ELR (cell line): ENCODE measurements at regions not wholly inside any gene's neighbourhood (a gene's known extent, or its start where the extent isn't known, plus 50 kb on each side); places are given as distances from the start of the nearest gene placed in this dataset.

Experiments used
- DNase-seq: peaks from one replicate; pipeline ENCODE4 v3.0.0-alpha.2; 2015; ENCODE audit warnings: low read depth

DNA sequence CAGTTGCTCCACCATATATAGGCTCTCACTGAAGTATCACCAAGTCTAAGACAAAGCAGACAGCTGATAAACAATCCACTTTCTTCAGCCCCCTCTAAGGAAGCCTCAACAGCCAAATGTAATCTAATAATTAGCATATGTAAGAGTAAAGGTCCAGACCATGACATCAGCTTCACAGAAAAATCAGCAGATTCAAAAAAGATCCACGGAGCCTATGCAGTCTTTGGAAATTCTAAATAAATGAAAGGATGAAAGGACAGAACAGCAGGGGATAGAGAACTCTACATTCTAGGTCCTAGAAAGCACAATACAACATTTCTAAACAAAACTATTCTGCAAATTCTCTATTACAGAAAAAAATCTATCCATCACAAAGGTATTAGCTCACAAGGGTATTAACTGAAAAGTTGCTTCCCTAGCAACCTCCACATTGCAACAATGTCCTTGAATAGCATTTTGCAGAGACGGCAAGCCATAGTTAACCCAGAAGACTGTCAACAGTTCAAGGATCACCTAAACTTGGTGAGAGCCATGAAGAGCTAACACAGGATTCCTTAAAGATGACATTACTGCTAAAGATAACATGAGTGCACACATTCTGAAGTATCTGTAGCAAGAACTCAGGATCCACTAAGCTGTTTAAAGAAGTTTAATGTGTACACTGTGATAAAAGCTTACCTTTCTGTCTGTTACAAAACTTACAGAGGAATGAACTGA, 74.3 kb downstream of the SIPA1L2 start:
- DNase-seq, result no peak

GRCh38 chr1:232554409-232554808, 75.5 kb downstream of the SIPA1L2 start:
- no peak for DNase-seq

DNA sequence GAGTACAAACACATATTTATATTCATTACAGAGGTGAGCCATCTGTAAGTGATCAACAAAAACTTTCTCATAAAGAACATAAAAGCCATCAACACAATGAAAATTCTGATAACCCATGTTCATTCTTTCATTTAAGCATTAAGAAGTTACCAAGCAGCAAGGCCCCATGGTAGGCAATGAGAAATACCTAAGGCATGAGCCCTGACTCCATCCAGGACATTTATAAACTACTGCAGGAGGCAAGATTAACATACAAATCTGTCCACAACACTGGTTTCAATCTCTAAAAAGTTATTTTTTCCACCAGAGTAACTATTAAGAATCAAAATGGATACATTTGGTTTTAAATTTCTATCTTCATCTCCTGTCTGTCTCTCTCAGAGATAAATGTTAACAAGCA, 76.1 kb downstream of the SIPA1L2 start:
- no peak for DNase-seq

- DNase-seq, result no peak
Observed at GRCh38 chr1:232553050-232553754, 76.7 kb downstream of the SIPA1L2 start.

GRCh38 chr1:232551386-232551785, 78.5 kb downstream of the SIPA1L2 start:
- DNase-seq, result no peak

GRCh38 chr1:232550007-232550406, 79.9 kb downstream of the SIPA1L2 start:
- DNase-seq, result no peak

DNA sequence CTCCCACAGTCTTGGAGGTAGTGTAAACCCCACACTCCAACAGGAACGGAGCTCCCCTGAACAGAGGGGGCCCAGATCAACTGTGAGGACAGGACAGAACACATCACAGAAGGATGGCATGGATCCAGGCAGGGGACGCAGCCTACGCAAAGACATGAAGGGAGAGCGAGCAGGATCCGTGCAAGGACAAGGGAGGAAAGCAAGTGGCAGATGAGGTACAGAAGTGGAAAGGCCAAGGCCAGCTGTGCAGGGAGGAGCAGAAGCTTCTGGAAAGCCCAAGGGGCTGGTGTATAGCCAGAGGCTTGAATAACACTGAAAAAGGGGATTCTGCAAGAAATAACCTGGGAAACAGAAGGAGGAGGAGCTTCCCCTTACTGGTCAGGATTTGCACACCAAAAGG, 81.2 kb downstream of the SIPA1L2 start:
- no peak for DNase-seq

- DNase-seq, result no peak
Observed at GRCh38 chr1:232547938-232548484, 81.9 kb downstream of the SIPA1L2 start.

DNA sequence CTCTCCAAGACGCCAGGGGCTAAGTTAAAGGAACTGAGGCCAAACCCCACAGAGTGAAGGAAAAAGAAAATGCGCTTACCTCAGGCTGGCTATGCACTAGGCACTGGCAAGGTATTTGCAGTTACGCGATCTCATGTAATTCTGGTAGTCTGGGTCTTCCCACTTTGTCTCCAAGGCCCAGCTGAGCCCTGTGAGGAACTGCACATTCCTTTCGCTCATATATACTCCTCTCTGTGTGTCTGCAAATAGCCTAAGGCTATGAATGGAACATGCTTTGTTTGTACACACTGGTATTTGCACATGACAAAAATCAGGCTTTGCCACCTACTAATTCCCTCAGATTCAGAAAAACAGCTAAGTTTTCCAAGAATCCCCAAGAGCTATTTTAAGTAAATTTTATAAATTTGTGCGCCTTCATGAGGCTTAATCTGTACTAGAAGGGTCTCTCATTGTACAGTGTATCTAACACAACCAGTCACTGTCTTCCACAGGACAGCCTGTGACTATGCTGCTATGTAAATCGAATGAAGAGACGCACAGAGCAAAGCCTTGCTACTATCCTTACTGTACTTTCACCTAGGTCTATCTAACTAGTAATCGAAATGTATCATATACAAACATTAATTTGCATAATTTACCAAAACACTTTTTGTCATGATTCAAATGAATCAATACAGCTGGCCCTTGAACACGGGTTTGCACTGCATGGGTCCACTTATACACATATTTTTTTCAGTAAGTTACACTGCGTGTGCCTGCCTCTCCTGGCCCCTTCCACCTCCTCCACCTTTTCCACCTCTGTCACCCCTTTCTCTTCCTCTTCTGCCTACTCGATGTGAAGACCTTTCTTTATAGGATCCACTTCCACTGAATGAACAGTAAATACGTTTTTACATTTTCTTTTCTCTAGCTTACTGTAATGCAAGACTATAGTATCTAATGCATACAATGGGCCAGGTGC, 87.0 kb downstream of the SIPA1L2 start:
- DNase-seq, result no peak

DNA sequence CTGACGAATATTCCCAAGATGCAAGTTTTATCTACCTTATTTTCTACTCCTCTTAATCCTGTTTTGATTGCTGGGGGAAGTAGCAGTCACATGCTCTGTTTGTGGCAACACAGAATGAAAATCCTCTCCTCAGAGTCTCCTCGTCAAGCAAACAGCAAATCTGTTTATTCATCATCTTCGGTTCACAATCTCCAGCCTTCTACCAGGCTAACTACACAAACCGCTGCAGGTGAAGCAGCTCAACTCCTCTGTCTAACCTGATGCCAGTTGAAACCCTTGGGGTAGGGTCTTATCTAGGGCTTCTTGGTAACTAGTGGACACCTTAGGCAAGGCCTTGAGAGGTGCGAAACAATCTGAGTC, 91.0 kb downstream of the SIPA1L2 start:
- DNase-seq, result no peak

GRCh38 chr1:232538224-232538942, 91.5 kb downstream of the SIPA1L2 start:
- DNase-seq, result peak; percentile 61

DNA sequence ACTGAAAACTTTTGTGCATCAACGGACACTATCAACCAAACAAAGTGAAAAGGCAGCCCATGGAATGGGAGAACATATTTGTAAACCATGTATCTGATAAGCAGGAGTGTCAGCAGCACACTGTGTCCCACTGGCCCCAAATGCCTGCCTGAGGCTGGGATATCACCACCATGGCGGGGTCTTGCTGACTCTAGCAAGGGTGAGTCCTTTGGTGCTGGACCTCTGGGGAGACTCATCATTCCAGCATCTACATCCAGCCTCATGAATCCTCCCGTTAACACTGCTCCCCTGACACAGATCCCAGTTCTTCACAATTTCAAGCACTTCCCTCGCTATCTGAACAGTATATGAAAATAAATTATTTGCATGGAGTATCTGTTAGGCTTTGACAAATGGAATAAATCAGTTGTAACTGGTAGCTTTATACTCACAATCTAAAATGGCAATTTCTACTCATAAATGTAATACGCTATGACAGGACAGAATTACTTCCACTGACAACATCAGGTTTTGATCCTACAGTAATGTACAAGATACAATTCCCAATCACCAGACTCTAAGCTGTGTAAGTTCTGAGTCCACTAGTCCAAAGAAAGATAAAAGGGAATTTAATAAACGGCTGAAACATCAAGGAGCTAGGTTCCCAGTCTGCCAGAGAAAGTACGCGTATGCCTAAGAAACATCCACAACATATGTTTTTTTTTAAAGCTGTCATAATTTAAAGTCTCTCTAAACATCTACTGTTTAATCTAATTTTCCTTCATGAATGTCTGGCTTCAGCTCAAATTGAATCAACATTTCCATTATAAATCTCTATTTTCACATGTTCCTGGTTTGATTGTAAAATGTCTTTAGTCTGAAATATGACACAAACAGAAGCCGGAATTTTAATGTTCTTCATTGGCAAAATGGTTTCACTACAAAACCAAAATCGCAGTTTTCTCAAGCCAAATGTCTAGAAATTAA, 95.1 kb downstream of the SIPA1L2 start:
- DNase-seq, result no peak

- no peak for DNase-seq
Observed at GRCh38 chr1:232533328-232533727, 96.6 kb downstream of the SIPA1L2 start.

GRCh38 chr1:232532901-232533300, 97.0 kb downstream of the SIPA1L2 start:
- DNase-seq, result no peak

DNA sequence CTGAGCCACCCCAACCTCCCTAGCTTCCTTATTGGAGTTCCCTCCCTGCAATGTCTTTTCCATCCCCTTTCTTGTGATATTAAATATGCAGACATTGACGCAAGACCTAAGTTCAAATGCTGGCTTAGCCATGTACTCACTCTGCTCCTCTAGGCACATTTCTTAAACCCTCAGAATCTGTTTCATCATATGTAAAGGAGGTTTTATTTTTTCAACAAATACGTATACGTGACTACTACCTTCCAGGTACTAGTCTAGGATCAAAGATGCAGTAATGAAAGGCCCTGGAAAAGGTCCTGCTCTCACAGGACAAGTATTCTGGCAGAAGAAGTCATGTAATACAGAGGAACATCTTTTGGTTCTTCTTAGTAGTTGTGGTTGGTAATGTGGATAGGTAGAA, 98.6 kb downstream of the SIPA1L2 start:
- DNase-seq, result no peak

GRCh38 chr1:232529747-232530146, 100.2 kb downstream of the SIPA1L2 start:
- DNase-seq, result no peak

DNA sequence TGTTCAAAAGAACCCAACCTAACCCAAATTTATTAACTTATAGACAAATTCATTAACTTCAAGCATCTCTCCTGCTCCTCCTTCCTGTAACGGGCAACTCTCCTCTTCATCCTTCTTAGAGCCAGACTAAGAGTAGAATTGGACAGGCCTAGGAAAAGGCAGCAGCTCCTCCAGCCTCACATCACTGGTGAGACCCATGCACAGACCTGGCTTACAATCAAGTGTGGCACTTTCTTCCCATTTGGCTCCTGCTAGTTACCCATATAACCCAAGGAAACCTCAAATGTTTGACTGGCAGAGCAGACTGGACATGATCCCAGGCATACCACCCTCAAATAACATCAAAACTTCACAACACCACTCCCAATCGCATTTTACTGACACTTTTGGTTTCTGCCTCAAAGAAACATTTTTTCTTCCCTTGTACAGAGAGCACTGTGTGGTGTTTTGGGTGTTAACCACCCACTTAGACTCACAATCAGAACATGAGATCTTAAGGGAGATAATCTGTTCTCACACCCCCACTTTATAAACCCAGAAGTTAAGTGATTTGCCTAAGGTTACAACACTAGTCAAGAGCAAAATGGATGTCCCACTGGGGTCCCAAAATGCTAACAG, 101.4 kb downstream of the SIPA1L2 start:
- no peak for DNase-seq

DNA sequence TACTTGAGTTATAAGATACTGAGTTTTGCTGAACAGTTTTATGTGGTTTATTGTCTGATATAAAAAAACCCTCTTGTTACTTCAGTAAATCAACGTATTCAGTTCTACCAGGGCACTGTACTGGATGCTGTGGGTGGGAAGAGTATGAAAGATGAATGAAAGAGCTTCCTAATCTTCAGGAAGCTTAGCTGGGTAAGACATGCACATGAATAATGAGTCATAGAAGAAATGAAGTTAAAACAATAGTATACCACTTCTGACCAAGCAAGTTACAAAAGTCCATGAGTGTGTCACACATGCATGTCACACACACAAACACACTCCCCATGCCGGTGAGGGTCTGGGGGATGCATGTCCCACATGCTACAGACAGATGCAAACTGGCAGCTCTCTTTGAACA, 105.9 kb downstream of the SIPA1L2 start:
- peak; percentile 20 for DNase-seq

GRCh38 chr1:232522189-232522588, 107.7 kb downstream of the SIPA1L2 start:
- DNase-seq, result no peak

GRCh38 chr1:232521660-232522059, 108.3 kb downstream of the SIPA1L2 start:
- DNase-seq, result no peak
